Right atrium auricular region (tissue), 2 donors: ENCODE measurements at regions not wholly inside any gene's neighbourhood (a gene's known extent, or its start where the extent isn't known, plus 50 kb on each side); places are given as distances from the start of the nearest gene placed in this dataset.

ENCODE experiments used
- DNase-seq: peaks from one replicate; pipeline ENCODE4 v3.0.0-alpha.2; 2019; ENCODE audit warnings: low spot score
- H3K27ac ChIP-seq, 2 donors: fragments of 200-600 bp; sonication (generic); 1 replicate in 1 of 2; 2 replicates in 1 of 2; pipeline ENCODE4 v1.5.1; 2016 to 2019
- H3K27me3 ChIP-seq, 2 donors: fragments of 200-600 bp; sonication (generic); one replicate each; pipeline versions ENCODE4 v1.5.1 to v1.6.0; 2017 to 2019
- H3K36me3 ChIP-seq: fragments of 200-600 bp; sonication (generic); one replicate; pipeline ENCODE4 v1.5.1; 2016
- H3K4me1 ChIP-seq, 2 donors: fragments of 200-600 bp; sonication (generic); one replicate each; pipeline versions ENCODE4 v1.5.1 to v1.6.0; 2017 to 2019
- H3K4me3 ChIP-seq, 2 donors: fragments of 200-600 bp; sonication (generic); 1 replicate in 1 of 2; 2 replicates in 1 of 2; pipeline ENCODE4 v1.5.1; 2017 to 2019; ENCODE audit warnings: mild to moderate bottlenecking in 1 of 2, moderate library complexity in 1 of 2
- H3K9me3 ChIP-seq, 2 donors: fragments of 200-600 bp; sonication (generic); one replicate each; pipeline ENCODE4 v1.5.1; 2019
- TF ChIP-seq, protein P1 (sequence below), 2 donors: fragments of 200-600 bp; sonication (generic); IDR thresholded peaks; one replicate each; pipeline ENCODE4 v1.5.1; 2019; ENCODE audit warnings: antibody characterized with exemption in 2 of 2

DNA sequence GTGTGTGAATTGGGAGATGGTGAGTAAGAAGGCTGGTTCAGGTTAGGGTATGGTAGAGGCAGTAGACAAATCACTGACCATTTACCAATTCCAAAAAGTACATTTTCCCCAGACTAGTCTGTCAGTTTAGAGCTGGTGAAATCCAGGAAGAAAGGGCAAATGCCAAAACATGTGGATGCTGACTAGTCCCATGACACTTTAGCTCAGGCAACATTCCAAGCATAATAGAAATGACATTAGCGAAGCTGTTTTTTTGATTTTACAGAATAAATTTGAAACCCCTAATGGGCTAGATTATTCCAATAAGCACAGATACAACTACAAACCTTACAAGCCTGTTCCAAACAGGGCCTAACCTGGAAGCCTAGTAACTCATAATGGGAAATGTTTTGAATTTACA lies 884.2 kb downstream of the FLRT2 start:
- H3K27me3 ChIP-seq = no peaks in the 10 kb centered on the region
- H3K4me3 ChIP-seq = no peak overlapping the region
- H3K36me3 ChIP-seq = no peaks in the 10 kb centered on the region
- DNase-seq = no peak
- TF ChIP-seq, protein P1, sequence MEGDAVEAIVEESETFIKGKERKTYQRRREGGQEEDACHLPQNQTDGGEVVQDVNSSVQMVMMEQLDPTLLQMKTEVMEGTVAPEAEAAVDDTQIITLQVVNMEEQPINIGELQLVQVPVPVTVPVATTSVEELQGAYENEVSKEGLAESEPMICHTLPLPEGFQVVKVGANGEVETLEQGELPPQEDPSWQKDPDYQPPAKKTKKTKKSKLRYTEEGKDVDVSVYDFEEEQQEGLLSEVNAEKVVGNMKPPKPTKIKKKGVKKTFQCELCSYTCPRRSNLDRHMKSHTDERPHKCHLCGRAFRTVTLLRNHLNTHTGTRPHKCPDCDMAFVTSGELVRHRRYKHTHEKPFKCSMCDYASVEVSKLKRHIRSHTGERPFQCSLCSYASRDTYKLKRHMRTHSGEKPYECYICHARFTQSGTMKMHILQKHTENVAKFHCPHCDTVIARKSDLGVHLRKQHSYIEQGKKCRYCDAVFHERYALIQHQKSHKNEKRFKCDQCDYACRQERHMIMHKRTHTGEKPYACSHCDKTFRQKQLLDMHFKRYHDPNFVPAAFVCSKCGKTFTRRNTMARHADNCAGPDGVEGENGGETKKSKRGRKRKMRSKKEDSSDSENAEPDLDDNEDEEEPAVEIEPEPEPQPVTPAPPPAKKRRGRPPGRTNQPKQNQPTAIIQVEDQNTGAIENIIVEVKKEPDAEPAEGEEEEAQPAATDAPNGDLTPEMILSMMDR (IDR thresholded peaks at IDR 0.05) = no peak
- H3K4me1 ChIP-seq = no peaks in the 10 kb centered on the region
- no peaks in the 10 kb centered on the region for H3K9me3 ChIP-seq
- no peak overlapping the region for H3K27ac ChIP-seq

- no peaks in the 10 kb centered on the region for H3K4me1 ChIP-seq
- no peaks in the 10 kb centered on the region for H3K9me3 ChIP-seq
- no peaks in the 10 kb centered on the region for H3K36me3 ChIP-seq
- no peak overlapping the region for H3K27ac ChIP-seq
- H3K4me3 ChIP-seq = no peak overlapping the region
- TF ChIP-seq, protein P1 (IDR thresholded peaks at IDR 0.05) = no peak
- H3K27me3 ChIP-seq = no peaks in the 10 kb centered on the region
- no peak for DNase-seq
These were observed 875.2 kb downstream of the FLRT2 start for GRCh38 chr14:86404989-86405649.

GRCh38 chr14:86404425-86404824 lies 874.5 kb downstream of the FLRT2 start:
- no peak overlapping the region for H3K4me3 ChIP-seq
- no peak overlapping the region for H3K27ac ChIP-seq
- no peaks in the 10 kb centered on the region for H3K36me3 ChIP-seq
- H3K4me1 ChIP-seq = no peaks in the 10 kb centered on the region
- DNase-seq = no peak
- TF ChIP-seq, protein P1 (IDR thresholded peaks at IDR 0.05) = no peak
- H3K27me3 ChIP-seq = no peaks in the 10 kb centered on the region
- H3K9me3 ChIP-seq = no peaks in the 10 kb centered on the region

GRCh38 chr14:86402545-86402944 lies 872.6 kb downstream of the FLRT2 start:
- no peak for DNase-seq
- Histone ChIP-seq H3K27ac (no peak overlapping the region), H3K9me3 (no peaks in the 10 kb centered on the region), H3K4me3 (no peak overlapping the region), H3K27me3 (no peaks in the 10 kb centered on the region), H3K4me1 (no peaks in the 10 kb centered on the region), H3K36me3 (no peaks in the 10 kb centered on the region)
- TF ChIP-seq, protein P1 (IDR thresholded peaks at IDR 0.05) = no peak

DNA sequence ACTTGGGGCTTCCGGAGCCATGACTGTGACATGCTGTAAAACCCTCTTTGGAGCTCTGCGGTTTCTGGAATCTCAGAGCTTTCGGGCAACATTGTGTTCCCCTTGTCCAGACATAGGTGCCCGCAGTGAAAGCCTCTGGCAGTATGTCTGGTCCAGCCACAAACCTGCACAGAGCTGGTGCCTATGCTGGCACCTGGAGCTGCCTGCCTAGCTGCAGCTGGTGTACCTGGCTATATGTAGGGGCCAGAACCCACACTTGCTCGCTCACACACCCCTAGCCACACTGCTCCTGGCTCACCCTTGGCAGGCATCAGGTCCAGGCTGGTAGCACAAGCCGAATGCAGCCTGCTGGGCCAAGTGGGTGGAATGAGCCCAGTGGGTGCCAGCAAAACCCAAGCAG lies 861.1 kb downstream of the FLRT2 start:
- Histone ChIP-seq H3K4me1 (no peaks in the 10 kb centered on the region), H3K9me3 (no peaks in the 10 kb centered on the region), H3K36me3 (no peaks in the 10 kb centered on the region), H3K4me3 (no peak overlapping the region), H3K27ac (no peak overlapping the region), H3K27me3 (no peaks in the 10 kb centered on the region)
- DNase-seq = no peak
- TF ChIP-seq, protein P1 (IDR thresholded peaks at IDR 0.05) = no peak

GRCh38 chr14:86388216-86388615 lies 858.3 kb downstream of the FLRT2 start:
- Histone ChIP-seq H3K27ac (no peak overlapping the region), H3K4me1 (no peaks in the 10 kb centered on the region), H3K9me3 (no peaks in the 10 kb centered on the region), H3K27me3 (no peaks in the 10 kb centered on the region), H3K36me3 (no peaks in the 10 kb centered on the region), H3K4me3 (no peak overlapping the region)
- TF ChIP-seq, protein P1 (IDR thresholded peaks at IDR 0.05) = no peak
- DNase-seq = no peak
